ENCODE measurements at regions not wholly inside any gene's neighbourhood (a gene's known extent, or its start where the extent isn't known, plus 50 kb on each side); places are given as distances from the start of the nearest gene placed in this dataset.

DNA sequence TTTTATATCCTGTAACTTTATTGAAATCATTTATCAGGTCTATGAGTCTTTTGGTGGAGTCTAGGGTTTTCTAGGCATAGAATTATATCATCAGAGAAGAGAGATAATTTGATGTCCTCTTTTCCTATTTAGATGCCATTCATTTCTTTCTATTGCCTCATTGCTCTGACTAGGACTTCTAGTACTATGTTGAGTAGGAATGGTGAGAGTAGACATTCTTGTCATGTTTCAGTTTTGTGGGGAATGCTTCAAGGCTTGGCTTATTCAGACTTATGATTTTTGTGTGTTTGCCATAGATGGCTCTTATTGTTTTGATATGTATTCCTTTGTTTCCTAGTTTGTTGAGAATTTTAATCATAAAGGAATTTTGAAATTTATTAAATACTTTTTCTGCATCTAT, 1078.3 kb downstream of the FAM181B start:
- ATAC-seq (no peak), DNase-seq (no peak)
- intact Hi-C loops (cut with DNase I), result no loop called here
- H3K27ac ChIP-seq (ENCODE audit: low read length), result no peak overlapping the region
- H3K27me3 ChIP-seq (ENCODE audit: control insufficient read depth, insufficient read depth), result no peaks in the 10 kb centered on the region
- no peak overlapping the region for H3K4me3 ChIP-seq (ENCODE audit: low read length)
- no peaks in the 10 kb centered on the region for H3K9me3 ChIP-seq (ENCODE audit: control insufficient read depth, low read length)
- H3K4me1 ChIP-seq (ENCODE audit: control insufficient read depth, insufficient read depth, low read length), result no peaks in the 10 kb centered on the region

DNA sequence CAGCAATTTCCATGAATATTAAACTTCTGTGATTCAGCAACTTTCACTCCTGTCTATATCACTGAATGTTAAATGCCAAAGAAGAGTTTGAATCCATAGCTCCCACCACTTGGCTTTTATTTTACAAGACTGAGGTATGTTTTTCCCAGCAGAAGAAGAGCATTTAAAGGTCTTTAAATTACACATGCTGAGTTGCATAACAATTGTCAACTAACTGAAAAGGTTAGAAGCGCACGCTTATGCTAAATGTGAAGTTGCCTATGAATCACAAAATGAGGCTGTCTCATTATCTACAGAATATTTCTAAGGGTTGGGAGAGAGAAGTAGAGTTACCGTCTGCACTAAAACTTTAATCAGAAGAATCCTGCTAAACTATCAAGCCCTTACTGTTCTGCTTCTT, 1086.3 kb downstream of the FAM181B start:
- no peak for ATAC-seq
- intact Hi-C loops (cut with DNase I), result loop anchor here in 1 of 4 donors (10.0 kb wide), 1 partner anchor 1047 kb away; no protein-coding TSS in a partner anchor
- WGBS, result 45% methylated on average over 3 of the region's 3 CpGs

DNA sequence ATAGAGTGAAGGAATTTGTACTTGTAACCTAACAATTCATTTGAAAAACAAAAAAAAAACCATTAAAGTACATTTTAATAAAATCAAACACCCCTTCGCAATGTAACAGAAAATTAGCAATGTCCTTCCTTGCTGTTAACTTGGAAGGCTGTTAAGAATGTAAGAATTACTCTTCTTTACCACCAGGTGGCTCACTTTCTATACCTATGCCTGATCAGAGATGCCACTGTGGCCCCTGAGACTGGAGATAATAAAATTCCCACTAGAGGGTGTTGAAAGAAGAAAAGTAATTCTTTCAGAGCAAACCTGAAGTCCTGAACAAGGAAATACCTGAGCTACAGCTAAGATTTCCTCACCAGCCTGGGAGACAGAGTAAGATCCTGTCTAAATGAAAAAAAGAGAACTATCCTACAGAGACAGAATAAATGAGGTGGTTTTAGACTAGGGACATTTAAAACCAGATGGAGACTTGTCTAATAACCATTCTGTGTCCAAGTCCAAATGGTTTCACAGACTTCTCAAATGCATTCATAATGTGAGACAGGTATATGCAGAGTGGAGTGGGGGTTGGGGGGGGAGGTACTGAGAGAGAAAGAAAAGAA, 1089.3 kb downstream of the FAM181B start:
- Histone ChIP-seq H3K4me1 (ENCODE audit: control insufficient read depth, insufficient read depth, low read length) (no peaks in the 10 kb centered on the region), H3K27ac (ENCODE audit: low read length) (no peak overlapping the region), H3K27me3 (ENCODE audit: control insufficient read depth, insufficient read depth) (no peaks in the 10 kb centered on the region), H3K9me3 (ENCODE audit: control insufficient read depth, low read length) (no peaks in the 10 kb centered on the region), H3K4me3 (ENCODE audit: low read length) (no peak overlapping the region)
- WGBS, result 62% methylated on average over 1 of the region's 1 CpG
- DNase-seq (no peak), ATAC-seq (no peak)
- intact Hi-C loops (cut with DNase I), result loop anchor here in 1 of 4 donors (10.0 kb wide), 1 partner anchor 1050 kb away; no protein-coding TSS in a partner anchor

More for the DNA sequence above, 1086.3 kb downstream of the FAM181B start:
- Histone ChIP-seq H3K9me3 (ENCODE audit: control insufficient read depth, low read length) (no peaks in the 10 kb centered on the region), H3K4me3 (ENCODE audit: low read length) (no peak overlapping the region), H3K27me3 (ENCODE audit: control insufficient read depth, insufficient read depth) (no peaks in the 10 kb centered on the region), H3K4me1 (ENCODE audit: control insufficient read depth, insufficient read depth, low read length) (no peaks in the 10 kb centered on the region), H3K27ac (ENCODE audit: low read length) (no peak overlapping the region)
- DNase-seq, result no peak

DNA sequence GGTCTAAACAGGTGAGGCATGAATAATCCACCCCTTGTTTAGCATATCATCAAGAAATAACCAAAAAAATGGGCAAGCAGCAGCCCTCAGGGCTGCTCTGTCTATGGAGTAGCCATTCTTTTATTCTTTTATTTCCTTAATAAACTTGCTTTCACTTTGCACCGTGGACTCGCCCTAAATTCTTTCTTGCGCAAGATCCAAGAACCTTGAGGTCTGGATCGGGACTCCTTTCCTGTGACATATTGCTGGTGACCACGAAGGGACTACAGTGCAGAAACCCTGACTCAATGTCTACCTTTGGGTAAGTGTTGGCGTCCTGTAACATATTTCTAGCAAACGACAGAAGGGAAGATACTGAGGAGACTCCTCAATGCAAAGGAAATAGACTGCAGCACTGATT, 1099.2 kb downstream of the FAM181B start:
- H3K27ac ChIP-seq (ENCODE audit: low read length), result no peak overlapping the region
- intact Hi-C loops (cut with DNase I), result no loop called here
- no peak overlapping the region for H3K4me3 ChIP-seq (ENCODE audit: low read length)
- DNase-seq (no peak), ATAC-seq (no peak)
- 79% methylated on average over 7 of the region's 7 CpGs for WGBS
- H3K27me3 ChIP-seq (ENCODE audit: control insufficient read depth, insufficient read depth), result no peaks in the 10 kb centered on the region
- no peaks in the 10 kb centered on the region for H3K9me3 ChIP-seq (ENCODE audit: control insufficient read depth, low read length)
- H3K4me1 ChIP-seq (ENCODE audit: control insufficient read depth, insufficient read depth, low read length), result no peaks in the 10 kb centered on the region

DNA sequence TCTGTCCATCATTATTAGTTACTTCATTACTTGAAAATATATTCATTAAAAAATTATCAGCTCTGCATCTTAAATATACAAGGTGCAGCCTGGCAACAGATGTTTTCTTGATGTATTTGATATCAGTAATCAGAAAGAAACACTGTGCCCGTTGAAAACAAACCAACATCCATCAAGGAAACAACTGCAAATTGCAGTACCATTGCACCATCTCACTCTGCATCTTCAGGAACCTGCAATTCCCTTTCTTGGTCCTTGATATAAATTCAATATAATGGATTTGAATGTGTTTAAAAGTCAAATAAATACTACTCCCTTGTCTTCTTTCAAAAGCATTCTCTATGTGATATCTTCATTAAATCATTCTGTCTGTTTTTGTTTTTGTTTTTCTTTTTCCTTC, 1131.2 kb downstream of the FAM181B start:
- intact Hi-C loops (cut with DNase I), result no loop called here

DNA sequence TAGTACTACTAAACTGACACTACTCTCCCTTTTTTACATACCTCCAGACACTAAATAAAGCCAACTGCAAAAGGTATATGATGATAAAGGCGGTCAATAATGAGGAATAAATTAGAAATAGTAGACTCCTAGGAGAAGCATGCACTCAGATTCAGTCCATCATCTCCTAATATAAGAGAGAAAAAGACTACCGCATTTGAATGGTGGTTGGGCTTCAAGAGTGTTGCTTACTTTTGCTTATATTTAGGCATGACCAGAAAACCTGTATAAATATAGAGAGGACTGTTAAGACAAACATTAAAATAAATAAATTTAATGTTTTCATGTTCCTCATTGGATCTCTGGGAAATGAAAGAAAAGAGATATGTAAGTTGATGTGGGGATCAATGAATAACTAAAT, 1137.0 kb downstream of the FAM181B start:
- ATAC-seq (no peak), DNase-seq (no peak)
- WGBS, result 62% methylated on average over 2 of the region's 2 CpGs
- Histone ChIP-seq H3K4me3 (ENCODE audit: low read length) (no peak overlapping the region), H3K27me3 (ENCODE audit: control insufficient read depth, insufficient read depth) (no peaks in the 10 kb centered on the region), H3K9me3 (ENCODE audit: control insufficient read depth, low read length) (no peaks in the 10 kb centered on the region), H3K4me1 (ENCODE audit: control insufficient read depth, insufficient read depth, low read length) (no peaks in the 10 kb centered on the region), H3K27ac (ENCODE audit: low read length) (no peak overlapping the region)
- intact Hi-C loops (cut with DNase I), result no loop called here

More for the DNA sequence above, 1131.2 kb downstream of the FAM181B start:
- H3K4me1 ChIP-seq (ENCODE audit: control insufficient read depth, insufficient read depth, low read length), result no peaks in the 10 kb centered on the region
- no peak for ATAC-seq
- no peaks in the 10 kb centered on the region for H3K27me3 ChIP-seq (ENCODE audit: control insufficient read depth, insufficient read depth)
- H3K4me3 ChIP-seq (ENCODE audit: low read length), result no peak overlapping the region
- WGBS, result 49% methylated on average over 1 of the region's 1 CpG
- no peak overlapping the region for H3K27ac ChIP-seq (ENCODE audit: low read length)
- no peak for DNase-seq
- H3K9me3 ChIP-seq (ENCODE audit: control insufficient read depth, low read length), result no peaks in the 10 kb centered on the region

DNA sequence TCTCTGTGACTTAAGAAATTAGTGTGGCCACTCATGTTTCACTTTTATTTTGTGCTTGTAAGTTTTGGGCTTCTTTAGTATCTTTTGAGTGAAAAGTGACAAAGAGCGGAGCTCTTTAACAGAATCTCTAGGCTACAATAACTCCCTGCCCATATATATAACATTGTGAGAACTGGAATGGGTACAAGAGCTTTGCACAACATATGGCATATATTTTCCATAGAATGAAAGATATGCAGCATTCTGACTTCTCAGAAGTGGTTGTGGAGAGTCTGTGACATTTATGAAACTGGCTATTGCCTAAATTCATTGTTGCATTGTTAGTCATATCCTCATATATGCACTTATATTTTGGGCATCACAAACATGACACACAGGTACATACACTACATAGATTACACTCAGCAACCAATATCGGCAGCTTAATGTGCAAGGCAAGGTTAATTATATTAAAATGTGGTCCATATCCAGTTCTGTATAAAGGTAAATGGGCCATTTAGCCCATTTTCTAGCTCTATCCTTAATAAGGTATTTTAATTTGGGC, 1148.2 kb downstream of the FAM181B start:
- DNase-seq (no peak), ATAC-seq (no peak)
- Histone ChIP-seq H3K4me1 (ENCODE audit: control insufficient read depth, insufficient read depth, low read length) (no peaks in the 10 kb centered on the region), H3K27ac (ENCODE audit: low read length) (no peak overlapping the region), H3K4me3 (ENCODE audit: low read length) (no peak overlapping the region), H3K9me3 (ENCODE audit: control insufficient read depth, low read length) (no peaks in the 10 kb centered on the region), H3K27me3 (ENCODE audit: control insufficient read depth, insufficient read depth) (no peaks in the 10 kb centered on the region)
- 90% methylated on average over 2 of the region's 2 CpGs for WGBS
- intact Hi-C loops (cut with DNase I), result no loop called here

DNA sequence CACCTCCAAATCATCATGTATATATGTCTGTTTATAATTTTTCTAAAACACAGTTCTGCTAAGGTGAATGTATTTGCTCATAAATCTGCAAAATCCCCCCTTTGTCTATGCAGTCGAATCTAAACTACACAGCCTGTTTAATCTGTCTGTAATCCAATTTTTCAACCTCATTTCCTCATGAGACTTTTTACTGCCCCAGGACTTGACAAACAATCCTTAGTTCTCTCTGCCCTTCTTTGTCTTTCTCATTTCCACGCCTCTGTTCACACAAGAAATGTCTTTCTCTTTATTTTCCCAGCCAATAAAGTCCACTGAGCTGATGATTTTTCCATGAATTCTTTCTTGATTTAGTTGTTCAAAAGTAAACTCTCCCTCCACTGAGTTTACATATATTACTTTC, 1154.3 kb downstream of the FAM181B start:
- 51% methylated on average over 2 of the region's 2 CpGs for WGBS
- Histone ChIP-seq H3K9me3 (ENCODE audit: control insufficient read depth, low read length) (no peaks in the 10 kb centered on the region), H3K27me3 (ENCODE audit: control insufficient read depth, insufficient read depth) (no peaks in the 10 kb centered on the region), H3K27ac (ENCODE audit: low read length) (no peak overlapping the region), H3K4me1 (ENCODE audit: control insufficient read depth, insufficient read depth, low read length) (no peaks in the 10 kb centered on the region), H3K4me3 (ENCODE audit: low read length) (no peak overlapping the region)
- intact Hi-C loops (cut with DNase I), result no loop called here
- DNase-seq (no peak), ATAC-seq (no peak)

DNA sequence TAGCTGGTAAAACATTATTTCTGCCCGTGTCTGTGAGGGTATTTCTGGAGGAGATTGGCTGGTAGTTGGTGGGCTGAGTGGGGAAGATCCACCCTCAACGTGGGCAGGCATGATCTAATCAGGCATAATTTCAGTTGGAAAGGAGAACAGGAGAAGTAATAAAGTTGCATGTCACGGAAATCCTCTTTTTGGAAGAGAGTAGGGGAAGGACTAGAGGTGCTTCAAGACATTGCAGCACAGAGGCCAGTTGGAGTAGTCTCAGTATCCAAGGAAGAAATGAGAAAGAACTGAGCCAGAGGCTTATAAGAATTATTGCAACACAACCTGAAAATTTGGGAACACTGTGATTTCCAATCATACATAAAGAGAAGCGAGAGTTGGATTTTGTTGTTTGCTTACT, 1155.1 kb downstream of the FAM181B start:
- no peaks in the 10 kb centered on the region for H3K9me3 ChIP-seq (ENCODE audit: control insufficient read depth, low read length)
- no peak for ATAC-seq
- no peaks in the 10 kb centered on the region for H3K4me1 ChIP-seq (ENCODE audit: control insufficient read depth, insufficient read depth, low read length)
- no peaks in the 10 kb centered on the region for H3K27me3 ChIP-seq (ENCODE audit: control insufficient read depth, insufficient read depth)
- DNase-seq, result no peak
- no peak overlapping the region for H3K27ac ChIP-seq (ENCODE audit: low read length)
- no peak overlapping the region for H3K4me3 ChIP-seq (ENCODE audit: low read length)
- intact Hi-C loops (cut with DNase I), result no loop called here
- WGBS, result 51% methylated on average over 4 of the region's 4 CpGs

DNA sequence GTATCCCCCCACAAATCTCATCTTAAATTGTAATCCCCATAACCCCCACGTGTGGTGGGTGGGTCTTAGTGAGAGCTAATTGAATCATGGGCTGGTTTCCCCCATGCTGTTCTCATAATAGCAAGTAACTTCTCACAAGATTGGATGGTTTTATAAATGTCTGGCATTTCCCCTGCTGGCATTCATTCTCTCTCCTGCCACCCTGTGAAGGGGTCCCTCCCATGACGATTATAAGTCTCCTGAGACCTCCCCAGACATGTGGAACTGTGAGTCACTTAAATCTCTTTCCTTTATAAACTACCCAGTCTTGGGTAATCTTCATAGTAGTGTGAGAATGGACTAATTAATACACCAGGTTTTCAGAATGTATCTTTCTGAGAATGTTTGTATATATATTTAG, 1159.4 kb downstream of the FAM181B start:
- H3K27ac ChIP-seq (ENCODE audit: low read length), result no peak overlapping the region
- H3K9me3 ChIP-seq (ENCODE audit: control insufficient read depth, low read length), result no peaks in the 10 kb centered on the region
- DNase-seq, result no peak
- intact Hi-C loops (cut with DNase I), result no loop called here
- 39% methylated on average over 2 of the region's 2 CpGs for WGBS
- no peaks in the 10 kb centered on the region for H3K27me3 ChIP-seq (ENCODE audit: control insufficient read depth, insufficient read depth)
- ATAC-seq, result no peak
- no peak overlapping the region for H3K4me3 ChIP-seq (ENCODE audit: low read length)
- H3K4me1 ChIP-seq (ENCODE audit: control insufficient read depth, insufficient read depth, low read length), result no peaks in the 10 kb centered on the region

DNA sequence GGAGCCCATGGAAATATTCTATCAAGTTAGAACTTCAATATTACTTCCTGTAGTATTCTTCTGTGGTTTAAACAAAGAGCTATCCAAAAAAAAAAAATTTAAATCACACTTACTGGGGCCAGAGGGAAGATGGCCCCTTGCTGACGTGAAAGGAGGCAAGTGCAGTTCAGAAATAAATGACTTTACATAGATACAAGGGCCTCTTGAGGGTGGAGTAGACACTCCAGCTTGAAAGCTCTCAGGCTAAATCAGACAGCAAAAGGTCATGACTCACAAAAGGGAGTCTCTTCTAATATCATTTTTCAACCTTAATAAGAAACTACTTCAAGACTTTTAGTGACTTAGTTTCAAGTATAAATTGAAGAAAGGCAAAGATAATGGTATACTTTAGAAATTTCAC, 1160.3 kb downstream of the FAM181B start:
- intact Hi-C loops (cut with DNase I), result no loop called here
- Histone ChIP-seq H3K27me3 (ENCODE audit: control insufficient read depth, insufficient read depth) (no peaks in the 10 kb centered on the region), H3K9me3 (ENCODE audit: control insufficient read depth, low read length) (no peaks in the 10 kb centered on the region), H3K27ac (ENCODE audit: low read length) (no peak overlapping the region), H3K4me3 (ENCODE audit: low read length) (no peak overlapping the region), H3K4me1 (ENCODE audit: control insufficient read depth, insufficient read depth, low read length) (no peaks in the 10 kb centered on the region)
- WGBS, result 35% methylated on average over 1 of the region's 1 CpG
- ATAC-seq (no peak), DNase-seq (no peak)

DNA sequence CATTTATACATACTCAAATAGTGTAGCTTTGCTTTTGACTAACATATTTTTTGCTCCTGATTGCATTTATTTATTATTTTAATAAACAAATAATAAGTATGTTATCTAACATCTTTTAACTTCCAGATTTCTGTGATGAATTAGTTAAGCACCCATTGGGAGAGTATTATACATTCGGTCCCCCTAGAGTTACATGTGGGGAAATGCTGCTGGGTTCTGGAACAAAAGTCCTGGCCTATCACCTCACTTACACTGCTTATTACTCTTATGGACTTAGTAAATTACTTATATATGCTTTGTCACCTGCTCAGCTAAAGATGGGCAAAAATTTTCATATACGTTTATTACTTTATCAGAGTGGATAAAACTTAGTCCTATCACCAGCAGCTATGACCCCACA, 1163.0 kb downstream of the FAM181B start:
- H3K27me3 ChIP-seq (ENCODE audit: control insufficient read depth, insufficient read depth), result no peaks in the 10 kb centered on the region
- H3K4me3 ChIP-seq (ENCODE audit: low read length), result no peak overlapping the region
- H3K27ac ChIP-seq (ENCODE audit: low read length), result no peak overlapping the region
- DNase-seq, result no peak
- WGBS, result 73% methylated on average over 2 of the region's 2 CpGs
- intact Hi-C loops (cut with DNase I), result no loop called here
- no peak for ATAC-seq
- H3K9me3 ChIP-seq (ENCODE audit: control insufficient read depth, low read length), result no peaks in the 10 kb centered on the region
- no peaks in the 10 kb centered on the region for H3K4me1 ChIP-seq (ENCODE audit: control insufficient read depth, insufficient read depth, low read length)
